ENCODE measurements at regions not wholly inside any gene's neighbourhood (a gene's known extent, or its start where the extent isn't known, plus 50 kb on each side); places are given as distances from the start of the nearest gene placed in this dataset.

DNA sequence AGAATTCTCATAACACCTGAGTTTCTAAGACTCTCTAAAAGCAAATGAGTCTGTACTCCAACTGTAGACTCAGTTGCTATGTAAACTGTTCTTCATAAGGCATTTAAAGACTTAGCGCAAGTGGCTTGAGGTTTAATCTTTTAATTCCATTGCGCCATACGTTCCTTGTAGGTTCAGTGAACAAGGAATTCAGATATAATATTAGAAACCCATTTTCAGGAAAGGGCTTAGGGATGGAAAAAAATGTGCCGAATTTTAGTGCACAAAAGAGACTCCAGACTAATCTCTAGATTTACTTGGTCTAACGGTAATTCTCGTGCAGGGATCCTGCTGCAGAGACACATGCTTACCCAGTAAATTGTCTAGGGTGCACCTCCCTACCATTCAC, 268.9 kb upstream of the TANK start:
- TF ChIP-seq, protein P1, sequence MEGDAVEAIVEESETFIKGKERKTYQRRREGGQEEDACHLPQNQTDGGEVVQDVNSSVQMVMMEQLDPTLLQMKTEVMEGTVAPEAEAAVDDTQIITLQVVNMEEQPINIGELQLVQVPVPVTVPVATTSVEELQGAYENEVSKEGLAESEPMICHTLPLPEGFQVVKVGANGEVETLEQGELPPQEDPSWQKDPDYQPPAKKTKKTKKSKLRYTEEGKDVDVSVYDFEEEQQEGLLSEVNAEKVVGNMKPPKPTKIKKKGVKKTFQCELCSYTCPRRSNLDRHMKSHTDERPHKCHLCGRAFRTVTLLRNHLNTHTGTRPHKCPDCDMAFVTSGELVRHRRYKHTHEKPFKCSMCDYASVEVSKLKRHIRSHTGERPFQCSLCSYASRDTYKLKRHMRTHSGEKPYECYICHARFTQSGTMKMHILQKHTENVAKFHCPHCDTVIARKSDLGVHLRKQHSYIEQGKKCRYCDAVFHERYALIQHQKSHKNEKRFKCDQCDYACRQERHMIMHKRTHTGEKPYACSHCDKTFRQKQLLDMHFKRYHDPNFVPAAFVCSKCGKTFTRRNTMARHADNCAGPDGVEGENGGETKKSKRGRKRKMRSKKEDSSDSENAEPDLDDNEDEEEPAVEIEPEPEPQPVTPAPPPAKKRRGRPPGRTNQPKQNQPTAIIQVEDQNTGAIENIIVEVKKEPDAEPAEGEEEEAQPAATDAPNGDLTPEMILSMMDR (IDR thresholded peaks at IDR 0.05; ENCODE audit: low read length), result no peak
- TF ChIP-seq EZH2 (IDR thresholded peaks at IDR 0.05; ENCODE audit: borderline replicate concordance, low read length), result no peak
